HCT116 (cell line): ENCODE measurements at regions not wholly inside any gene's neighbourhood (a gene's known extent, or its start where the extent isn't known, plus 50 kb on each side); places are given as distances from the start of the nearest gene placed in this dataset.

ENCODE experiments used
- ATAC-seq: fragments of 200-7000 bp; cut with Tn5 transposase; 2 replicates; pipeline ENCODE4 v1.9.1; 2020; ENCODE audit warnings: mild to moderate bottlenecking, moderate library complexity
- BruUV-seq: library from RNA; stranded (reverse); fragments of 400-500 nt; replicated peaks from 2 replicates; lab custom pipeline; 2021; lab: Mats Ljungman, UMichigan
- CTCF ChIA-PET: fragments of 300-600 bp; sonication (Branson Sonifier 250); formaldehyde crosslinking; loops from one replicate; lab custom pipeline; 2021; ENCODE audit warnings: antibody characterized with exemption; lab: Charles Lee
- POLR2A ChIA-PET: fragments of 300-600, 350-600 bp; sonication (Branson Sonifier 250); formaldehyde crosslinking; loops from one replicate; lab custom pipeline; 2021; ENCODE audit warnings: antibody characterized with exemption; lab: Charles Lee
- RAD21 ChIA-PET, 2 experiments: fragments of 300-600 bp; sonication (Branson Sonifier 250); formaldehyde crosslinking; loops; one replicate each; lab custom pipeline; 2023; ENCODE audit warnings: low total read pairs in 2 of 2; ENCODE audit not compliant: uncharacterized antibody in 2 of 2, unreplicated experiment in 2 of 2, low non-redundant PET in 1 of 2; lab: Charles Lee
- DNase-seq: peaks from one replicate; pipeline ENCODE4 v3.0.0-alpha.2; 2010; ENCODE audit warnings: low read depth, low spot score
- H2AFZ ChIP-seq: fragments of 200-600 bp; shearing (Covaris generic), sonication (generic); 2 replicates; pipeline ENCODE4 v1.6.1; 2017; ENCODE audit warnings: low read depth, mixed run types, mixed read lengths, antibody characterized with exemption, low read length; ENCODE audit not compliant: poor library complexity, severe bottlenecking
- H3K27ac ChIP-seq: 2 replicates; pipeline ENCODE4 v1.5.1; 2012; ENCODE audit warnings: low read depth, low read length
- H3K27me3 ChIP-seq: fragments of 200-600 bp; sonication (generic); 2 replicates; pipeline ENCODE4 v1.6.1; 2016; ENCODE audit warnings: mixed run types, low read length, mixed read lengths; ENCODE audit not compliant: insufficient read depth
- H3K36me3 ChIP-seq, 2 experiments: fragments of 200-500 bp in 1 of 2; fragments of 200-600 bp in 1 of 2; sonication (Bioruptor generic) in 1 of 2; sonication (generic) in 1 of 2; 2 replicates each; pipeline versions ENCODE4 v1.5.1 to v1.6.1; 2014 to 2016; ENCODE audit warnings: low read length in 2 of 2, inconsistent platforms in 1 of 2, mixed read lengths in 1 of 2, mixed run types in 1 of 2; ENCODE audit not compliant: insufficient read depth in 2 of 2, control insufficient read depth in 1 of 2
- H3K4me1 ChIP-seq, 2 experiments: fragments of 200-600 bp in 1 of 2; sonication (generic) in 1 of 2; 2 replicates each; pipeline versions ENCODE4 v1.5.1 to v1.6.1; 2012 to 2017; ENCODE audit warnings: low read length in 2 of 2, inconsistent platforms in 1 of 2, mild to moderate bottlenecking in 1 of 2, mixed read lengths in 1 of 2, mixed run types in 1 of 2, moderate library complexity in 1 of 2; ENCODE audit not compliant: insufficient read depth in 2 of 2, control insufficient read depth in 1 of 2
- H3K4me2 ChIP-seq: fragments of 200-600 bp; sonication (generic); 2 replicates; pipeline ENCODE4 v1.6.1; 2017; ENCODE audit warnings: mixed run types, low read length, mixed read lengths
- H3K4me3 ChIP-seq, 2 experiments: fragments of 200-600 bp in 1 of 2; sonication (generic) in 1 of 2; replicated peaks in 1 of 2; 2 replicates each; pipeline ENCODE4 v1.5.1; 2011 to 2016; ENCODE audit warnings: low read length in 2 of 2, control low read depth in 1 of 2, low read depth in 1 of 2, mild to moderate bottlenecking in 1 of 2, mixed read lengths in 1 of 2, mixed run types in 1 of 2
- H3K79me2 ChIP-seq: fragments of 200-600 bp; sonication (generic); 2 replicates; pipeline ENCODE4 v1.6.1; 2017; ENCODE audit warnings: mild to moderate bottlenecking, mixed run types, low read length, moderate library complexity, mixed read lengths; ENCODE audit not compliant: insufficient read depth
- H3K9ac ChIP-seq: fragments of 200-600 bp; sonication (generic); 2 replicates; pipeline ENCODE4 v1.6.1; 2016; ENCODE audit warnings: low read length, mixed read lengths
- H3K9me2 ChIP-seq: fragments of 200-600 bp; sonication (generic), shearing (Covaris generic); 2 replicates; pipeline ENCODE4 v1.6.1; 2017; ENCODE audit warnings: mixed run types, mild to moderate bottlenecking, moderate library complexity; ENCODE audit not compliant: insufficient read depth
- H3K9me3 ChIP-seq, 2 experiments: fragments of 200-500 bp in 1 of 2; fragments of 200-600 bp in 1 of 2; sonication (Bioruptor generic) in 1 of 2; sonication (generic) in 1 of 2; 2 replicates each; pipeline ENCODE4 v1.6.1; 2014 to 2017; ENCODE audit warnings: low read length in 2 of 2, mixed read lengths in 2 of 2, inconsistent platforms in 1 of 2, low read depth in 1 of 2, mild to moderate bottlenecking in 1 of 2, mixed run types in 1 of 2, moderate library complexity in 1 of 2; ENCODE audit not compliant: control insufficient read depth in 1 of 2, insufficient read depth in 1 of 2
- H4K20me1 ChIP-seq: fragments of 200-600 bp; sonication (generic), shearing (Covaris generic); 2 replicates; pipeline ENCODE4 v1.6.1; 2017; ENCODE audit warnings: mixed run types, mild to moderate bottlenecking, moderate library complexity; ENCODE audit not compliant: insufficient read depth
- ATF3 ChIP-seq: IDR thresholded peaks from 2 replicates; pipeline ENCODE4 v1.6.1; 2012
- CBX3 ChIP-seq: IDR thresholded peaks from 2 replicates; pipeline ENCODE4 v1.6.1; 2012; ENCODE audit warnings: low read depth
- CEBPB ChIP-seq: IDR thresholded peaks from 2 replicates; pipeline ENCODE4 v1.6.1; 2012; ENCODE audit warnings: low read depth
- EGR1 ChIP-seq: IDR thresholded peaks from 2 replicates; pipeline ENCODE4 v1.6.1; 2012; ENCODE audit warnings: low read depth
- ELF1 ChIP-seq: IDR thresholded peaks from 2 replicates; pipeline ENCODE4 v1.6.1; 2012; ENCODE audit warnings: low read depth, borderline replicate concordance
- EZH2 ChIP-seq: fragments of 200-600 bp; sonication (generic); IDR thresholded peaks from 2 replicates; pipeline ENCODE4 v1.6.1; 2017; ENCODE audit warnings: antibody characterized with exemption, mixed run types
- EZH2phosphoT487 ChIP-seq: fragments of 200-600 bp; IDR thresholded peaks from 2 replicates; pipeline ENCODE4 v1.6.1; 2018; ENCODE audit warnings: antibody characterized with exemption, borderline replicate concordance
- FOSL1 ChIP-seq: IDR thresholded peaks from 2 replicates; pipeline ENCODE4 v1.6.1; 2012; ENCODE audit warnings: low read depth
- MAX ChIP-seq: IDR thresholded peaks from 2 replicates; pipeline ENCODE4 v1.6.1; 2012
- POLR2A ChIP-seq: IDR thresholded peaks from 2 replicates; pipeline ENCODE4 v1.7.0; 2011; ENCODE audit warnings: borderline replicate concordance; ENCODE audit not compliant: insufficient read depth, insufficient read length; ENCODE audit errors: extremely low read depth
- POLR2AphosphoS5 ChIP-seq: IDR thresholded peaks from 2 replicates; pipeline ENCODE4 v1.6.1; 2011; ENCODE audit warnings: mild to moderate bottlenecking, low read depth, low read length, moderate library complexity
- RAD21 ChIP-seq: IDR thresholded peaks from 2 replicates; pipeline ENCODE4 v1.6.1; 2012; ENCODE audit warnings: low read depth, mild to moderate bottlenecking
- REST ChIP-seq: IDR thresholded peaks from 2 replicates; pipeline ENCODE4 v1.6.1; 2012; ENCODE audit warnings: low read depth
- SP1 ChIP-seq: IDR thresholded peaks from 2 replicates; pipeline ENCODE4 v1.6.1; 2012; ENCODE audit warnings: low read depth
- SRF ChIP-seq: IDR thresholded peaks from 2 replicates; pipeline ENCODE4 v1.6.1; 2012; ENCODE audit warnings: low read depth
- YY1 ChIP-seq: IDR thresholded peaks from 2 replicates; pipeline ENCODE4 v1.6.1; 2011; ENCODE audit warnings: low read length, low read depth, moderate library complexity, mild to moderate bottlenecking; ENCODE audit not compliant: insufficient replicate concordance; ENCODE audit errors: extremely low read depth
- ZBTB33 ChIP-seq: IDR thresholded peaks from 2 replicates; pipeline ENCODE4 v1.6.1; 2011; ENCODE audit warnings: mild to moderate bottlenecking, low read length, moderate library complexity; ENCODE audit not compliant: insufficient replicate concordance; ENCODE audit errors: extremely low read depth
- ZFX ChIP-seq: fragments of 450-650 bp; IDR thresholded peaks from 2 replicates; pipeline ENCODE4 v1.6.1; 2017
- intact Hi-C: fragments of 100-400 bp; cut with micrococcal nuclease; formaldehyde crosslinking; loops from 2 replicates; pipeline ENCODE4 v1.10.0; 2022

- BruUV-seq: no TSS peak
- ChIA-PET CTCF (no interaction called here), POLR2A (no interaction called here)
These were observed 196.7 kb downstream of the FOXO1 start for GRCh38 chr13:40469581-40470310.

More at GRCh38 chr13:40469581-40470310, 196.7 kb downstream of the FOXO1 start:
- no peaks in the 10 kb centered on the region for H3K4me1 ChIP-seq
- ATAC-seq: no peak
- H3K9ac ChIP-seq: no peak overlapping the region
- no peak overlapping the region for H2AFZ ChIP-seq
- no peaks in the 10 kb centered on the region; the same call in 1 of the 2 replicates for H3K9me2 ChIP-seq
- H3K4me3 ChIP-seq: no peak overlapping the region
- H3K4me2 ChIP-seq: no peak overlapping the region
- H3K9me3 ChIP-seq: no peaks in the 10 kb centered on the region
- no peak overlapping the region for H3K27ac ChIP-seq
- TF ChIP-seq YY1 (no peak), SP1 (no peak), EGR1 (no peak), POLR2A (no peak), FOSL1 (no peak), REST (no peak), ZBTB33 (no peak), CEBPB (no peak), SRF (no peak), CBX3 (no peak), EZH2 (no peak), ZFX (no peak), MAX (no peak), RAD21 (no peak), ELF1 (no peak), ATF3 (no peak), EZH2phosphoT487 (no peak), POLR2AphosphoS5 (no peak)
- TF ChIP-seq, all 23 proteins: peak for 0
- intact Hi-C loops: no loop called here
- RAD21 ChIA-PET: no interaction called here
- DNase-seq: no peak
- no peaks in the 10 kb centered on the region for H3K79me2 ChIP-seq
- H3K27me3 ChIP-seq: no peaks in the 10 kb centered on the region
- H4K20me1 ChIP-seq: no peaks in the 10 kb centered on the region
- no peaks in the 10 kb centered on the region for H3K36me3 ChIP-seq
